Loucy (cell line): ENCODE measurements at regions not wholly inside any gene's neighbourhood (a gene's known extent, or its start where the extent isn't known, plus 50 kb on each side); places are given as distances from the start of the nearest gene placed in this dataset.

Experiments
- H2AFZ ChIP-seq: fragments of 200-600 bp; sonication (generic); 2 replicates; pipeline ENCODE4 v1.6.0; 2016; ENCODE audit warnings: antibody characterized with exemption, mild to moderate bottlenecking, low read length, moderate library complexity
- H3F3A ChIP-seq: fragments of 200-600 bp; 2 replicates; pipeline ENCODE4 v1.6.0; 2016; ENCODE audit warnings: antibody characterized with exemption, low read depth, mild to moderate bottlenecking
- H3K27me3 ChIP-seq: fragments of 200-600 bp; sonication (generic); 2 replicates; pipeline ENCODE4 v1.6.1; 2014; ENCODE audit warnings: low read length, mild to moderate bottlenecking; ENCODE audit not compliant: insufficient read depth, poor library complexity, severe bottlenecking
- H3K36me3 ChIP-seq: fragments of 200-600 bp; sonication (generic); 2 replicates; pipeline ENCODE4 v1.6.1; 2016; ENCODE audit warnings: low read length; ENCODE audit not compliant: insufficient read depth
- H3K4me1 ChIP-seq: fragments of 200-600 bp; sonication (generic); 2 replicates; pipeline ENCODE4 v1.5.1; 2014; ENCODE audit warnings: low read length, mild to moderate bottlenecking; ENCODE audit not compliant: insufficient read depth, poor library complexity, severe bottlenecking
- H3K4me2 ChIP-seq: fragments of 200-600 bp; sonication (generic); 2 replicates; pipeline ENCODE4 v1.6.0; 2014; ENCODE audit warnings: antibody characterized with exemption, low read length, low read depth, mild to moderate bottlenecking; ENCODE audit not compliant: poor library complexity, severe bottlenecking
- H3K4me3 ChIP-seq: fragments of 200-600 bp; sonication (generic); 2 replicates; pipeline ENCODE4 v1.5.1; 2014; ENCODE audit warnings: low read length, mild to moderate bottlenecking, mixed read lengths; ENCODE audit not compliant: poor library complexity, severe bottlenecking
- H3K79me2 ChIP-seq: fragments of 200-600 bp; sonication (generic); 2 replicates; pipeline ENCODE4 v1.6.1; 2014; ENCODE audit warnings: low read length; ENCODE audit not compliant: insufficient read depth
- H3K9ac ChIP-seq: fragments of 200-600 bp; sonication (generic); 2 replicates; pipeline ENCODE4 v1.6.0; 2014; ENCODE audit warnings: mild to moderate bottlenecking, low read depth, low read length, moderate library complexity; ENCODE audit not compliant: poor library complexity, severe bottlenecking
- H3K9me2 ChIP-seq: fragments of 200-600 bp; sonication (generic); replicated peaks from 2 replicates; pipeline ENCODE4 v1.6.1; 2016; ENCODE audit warnings: low read depth, low read length, mixed read lengths
- H3K9me3 ChIP-seq: fragments of 200-600 bp; sonication (generic); 2 replicates; pipeline ENCODE4 v1.6.1; 2014; ENCODE audit warnings: mild to moderate bottlenecking, antibody characterized with exemption, low read length, low read depth; ENCODE audit not compliant: insufficient read depth
- H4K20me1 ChIP-seq: fragments of 200-600 bp; sonication (generic); 2 replicates; pipeline ENCODE4 v1.6.0; 2014; ENCODE audit warnings: antibody characterized with exemption, low read length, mild to moderate bottlenecking; ENCODE audit not compliant: insufficient read depth, poor library complexity, severe bottlenecking
- CTCF ChIP-seq: fragments of 200-600 bp; sonication (generic); conservative IDR thresholded peaks from 2 replicates; pipeline ENCODE4 v1.5.1; 2014; ENCODE audit warnings: mild to moderate bottlenecking, antibody characterized with exemption, low read length
- EZH2phosphoT487 ChIP-seq: fragments of 200-600 bp; IDR thresholded peaks from 2 replicates; pipeline ENCODE4 v1.6.1; 2018; ENCODE audit warnings: antibody characterized with exemption, mild to moderate bottlenecking, moderate library complexity, borderline replicate concordance

- no peaks in the 10 kb centered on the region for H4K20me1 ChIP-seq
- H3K9ac ChIP-seq: no peak overlapping the region
- H3K9me3 ChIP-seq: no peaks in the 10 kb centered on the region; the same call in 1 of the 2 replicates
- no peaks in the 10 kb centered on the region for H3K79me2 ChIP-seq
- H3K4me2 ChIP-seq: no peak overlapping the region
- TF ChIP-seq CTCF (no peak), EZH2phosphoT487 (no peak)
- no peaks in the 10 kb centered on the region; the same call in 1 of the 2 replicates for H3K9me2 ChIP-seq
- no peaks in the 10 kb centered on the region for H3F3A ChIP-seq
- no peaks in the 10 kb centered on the region for H3K4me1 ChIP-seq
- no peak overlapping the region for H2AFZ ChIP-seq
- H3K36me3 ChIP-seq: no peaks in the 10 kb centered on the region
- no peaks in the 10 kb centered on the region for H3K27me3 ChIP-seq
- no peak overlapping the region for H3K4me3 ChIP-seq
Measured at GRCh38 chr9:111161015-111161415, 122.7 kb upstream of the LPAR1 start.

- no peaks in the 10 kb centered on the region for H3F3A ChIP-seq
- H3K9ac ChIP-seq: no peak overlapping the region
- no peaks in the 10 kb centered on the region for H3K9me3 ChIP-seq
- H2AFZ ChIP-seq: no peak overlapping the region
- H3K27me3 ChIP-seq: no peaks in the 10 kb centered on the region
- H3K4me3 ChIP-seq: no peak overlapping the region
- no peaks in the 10 kb centered on the region for H3K9me2 ChIP-seq
- no peaks in the 10 kb centered on the region for H3K36me3 ChIP-seq
- H3K4me2 ChIP-seq: no peak overlapping the region
- no peak for TF ChIP-seq EZH2phosphoT487
- TF ChIP-seq CTCF: no peak
- no peaks in the 10 kb centered on the region for H3K79me2 ChIP-seq
- no peaks in the 10 kb centered on the region for H4K20me1 ChIP-seq
- H3K4me1 ChIP-seq: no peaks in the 10 kb centered on the region
Measured at GRCh38 chr9:111158999-111159398, 120.7 kb upstream of the LPAR1 start.

- Histone ChIP-seq H3K9me2 (no peaks in the 10 kb centered on the region), H3K27me3 (no peaks in the 10 kb centered on the region), H3K9ac (no peak overlapping the region), H3K4me2 (no peak overlapping the region), H3K36me3 (no peaks in the 10 kb centered on the region), H2AFZ (no peak overlapping the region), H3K79me2 (no peaks in the 10 kb centered on the region), H3K4me1 (no peaks in the 10 kb centered on the region), H3K4me3 (no peak overlapping the region), H3F3A (no peaks in the 10 kb centered on the region), H3K9me3 (no peaks in the 10 kb centered on the region), H4K20me1 (no peaks in the 10 kb centered on the region)
- no peak for TF ChIP-seq EZH2phosphoT487
- TF ChIP-seq CTCF: no peak
Measured at GRCh38 chr9:111158363-111158762, 120.1 kb upstream of the LPAR1 start.
